Activated CD8-positive, alpha-beta memory T cell treated with anti-CD3 and anti-CD28 coated beads, Interleukin-2, amount 50 U/mL, for 24 hours (primary cell): ENCODE measurements at regions not wholly inside any gene's neighbourhood (a gene's known extent, or its start where the extent isn't known, plus 50 kb on each side); places are given as distances from the start of the nearest gene placed in this dataset.
"Not testable (repeated sequence)": the region's sequence is repeated elsewhere in the genome, so short reads cannot be mapped to it uniquely, and the experiment has no call there.

Source experiments
- DNase-seq: peaks from one replicate; pipeline ENCODE4 v3.0.0-alpha.2; 2020; ENCODE audit errors: extremely low read depth

- not testable (repeated sequence) for DNase-seq
Observed at GRCh38 chr5:162621726-162622263, 554.2 kb downstream of the GABRG2 start.

GRCh38 chr5:162624110-162624509 lies 556.5 kb downstream of the GABRG2 start:
- DNase-seq = no peak

GRCh38 chr5:162637481-162637880 lies 569.9 kb downstream of the GABRG2 start:
- DNase-seq = no peak

- no peak for DNase-seq
Observed at GRCh38 chr5:162638849-162639248, 571.3 kb downstream of the GABRG2 start.

GRCh38 chr5:162641142-162641813 lies 573.7 kb downstream of the GABRG2 start:
- DNase-seq = no peak

GRCh38 chr5:162654661-162655405 lies 587.3 kb downstream of the GABRG2 start:
- no peak for DNase-seq

- DNase-seq = no peak
Observed at GRCh38 chr5:162657076-162657475, 589.5 kb downstream of the GABRG2 start.

- DNase-seq = no peak
Observed at GRCh38 chr5:162664846-162665245, 597.3 kb downstream of the GABRG2 start.

- DNase-seq = no peak
Observed at GRCh38 chr5:162668926-162669325, 601.4 kb downstream of the GABRG2 start.

GRCh38 chr5:162672061-162672460 lies 604.5 kb downstream of the GABRG2 start:
- DNase-seq = no peak

GRCh38 chr5:162683284-162683683 lies 615.7 kb downstream of the GABRG2 start:
- no peak for DNase-seq

GRCh38 chr5:162684145-162684544 lies 616.6 kb downstream of the GABRG2 start:
- no peak for DNase-seq

GRCh38 chr5:162685302-162685701 lies 617.7 kb downstream of the GABRG2 start:
- DNase-seq = no peak

- DNase-seq = not testable (repeated sequence)
Observed at GRCh38 chr5:162696272-162696671, 628.7 kb downstream of the GABRG2 start.

- no peak for DNase-seq
Observed at GRCh38 chr5:162699361-162699760, 631.8 kb downstream of the GABRG2 start.

GRCh38 chr5:162703914-162704313 lies 636.3 kb downstream of the GABRG2 start:
- no peak for DNase-seq

GRCh38 chr5:162711244-162711643 lies 643.7 kb downstream of the GABRG2 start:
- no peak for DNase-seq

GRCh38 chr5:162719720-162720119 lies 652.1 kb downstream of the GABRG2 start:
- DNase-seq = no peak

GRCh38 chr5:162721125-162721524 lies 653.6 kb downstream of the GABRG2 start:
- DNase-seq = no peak

- no peak for DNase-seq
Observed at GRCh38 chr5:162752612-162753011, 684.8 kb upstream of the CCNG1 start.

- no peak for DNase-seq
Observed at GRCh38 chr5:162762119-162762518, 675.3 kb upstream of the CCNG1 start.

- DNase-seq = no peak
Observed at GRCh38 chr5:162769019-162769418, 668.4 kb upstream of the CCNG1 start.

- DNase-seq = no peak
Observed at GRCh38 chr5:162785673-162786072, 651.7 kb upstream of the CCNG1 start.
